HG02852 (cell line): ENCODE measurements at regions not wholly inside any gene's neighbourhood (a gene's known extent, or its start where the extent isn't known, plus 50 kb on each side); places are given as distances from the start of the nearest gene placed in this dataset.
"Not testable (repeated sequence)": the region's sequence is repeated elsewhere in the genome, so short reads cannot be mapped to it uniquely, and the experiment has no call there.

Experiments used
- ATAC-seq: cut with Tn5 transposase; IDR thresholded peaks from one replicate; pipeline ENCODE4 v1.9.1; 2021; ENCODE audit warnings: mild to moderate bottlenecking, moderate library complexity; ENCODE audit not compliant: unreplicated experiment

GRCh38 chr4:33975995-33976394, 2268.3 kb downstream of the ARAP2 start:
- ATAC-seq, result no peak

- not testable (repeated sequence) for ATAC-seq
These were observed 2264.5 kb downstream of the ARAP2 start for GRCh38 chr4:33979781-33980180.

- ATAC-seq, result no peak
These were observed 2264.0 kb downstream of the ARAP2 start for GRCh38 chr4:33980361-33980760.

GRCh38 chr4:33989820-33990443, 2254.4 kb downstream of the ARAP2 start:
- no peak for ATAC-seq

- no peak for ATAC-seq
These were observed 2248.1 kb downstream of the ARAP2 start for GRCh38 chr4:33996075-33996718.

- ATAC-seq, result no peak
These were observed 2246.0 kb downstream of the ARAP2 start for GRCh38 chr4:33998291-33998690.

- no peak for ATAC-seq
These were observed 2244.0 kb downstream of the ARAP2 start for GRCh38 chr4:34000356-34000755.

- ATAC-seq, result not testable (repeated sequence)
These were observed 2237.8 kb downstream of the ARAP2 start for GRCh38 chr4:34006540-34006939.

GRCh38 chr4:34009951-34010350, 2234.4 kb downstream of the ARAP2 start:
- ATAC-seq, result no peak

GRCh38 chr4:34010751-34011519, 2233.4 kb downstream of the ARAP2 start:
- ATAC-seq, result no peak

- no peak for ATAC-seq
These were observed 2209.1 kb downstream of the ARAP2 start for GRCh38 chr4:34035225-34035624.

- ATAC-seq, result no peak
These were observed 2207.0 kb downstream of the ARAP2 start for GRCh38 chr4:34037280-34037679.

- no peak for ATAC-seq
These were observed 2204.5 kb downstream of the ARAP2 start for GRCh38 chr4:34039766-34040165.

GRCh38 chr4:34043131-34043530, 2201.2 kb downstream of the ARAP2 start:
- ATAC-seq, result no peak

- no peak for ATAC-seq
These were observed 2197.7 kb downstream of the ARAP2 start for GRCh38 chr4:34046580-34046979.

GRCh38 chr4:34047363-34047762, 2197.0 kb downstream of the ARAP2 start:
- ATAC-seq, result no peak

- no peak for ATAC-seq
These were observed 2178.2 kb downstream of the ARAP2 start for GRCh38 chr4:34066126-34066525.

- ATAC-seq, result no peak
These were observed 2152.9 kb downstream of the ARAP2 start for GRCh38 chr4:34091451-34091850.

GRCh38 chr4:34094114-34094513, 2150.2 kb downstream of the ARAP2 start:
- ATAC-seq, result no peak

- no peak for ATAC-seq
These were observed 2139.0 kb downstream of the ARAP2 start for GRCh38 chr4:34105311-34105710.

GRCh38 chr4:34108391-34108790, 2135.9 kb downstream of the ARAP2 start:
- no peak for ATAC-seq

GRCh38 chr4:34112573-34112972, 2131.7 kb downstream of the ARAP2 start:
- no peak for ATAC-seq
